Stimulated activated CD8-positive, alpha-beta memory T cell treated with anti-CD3 and anti-CD28 coated beads, Interleukin-7, amount 100 ng/mL, for 4 hours (primary cell): ENCODE measurements at regions not wholly inside any gene's neighbourhood (a gene's known extent, or its start where the extent isn't known, plus 50 kb on each side); places are given as distances from the start of the nearest gene placed in this dataset.
"Not testable (repeated sequence)": the region's sequence is repeated elsewhere in the genome, so short reads cannot be mapped to it uniquely, and the experiment has no call there.

Experiments used
- DNase-seq, 2 donors: peaks; one replicate each; pipeline ENCODE4 v3.0.0-alpha.2; 2020; ENCODE audit warnings: low read depth in 2 of 2

DNA sequence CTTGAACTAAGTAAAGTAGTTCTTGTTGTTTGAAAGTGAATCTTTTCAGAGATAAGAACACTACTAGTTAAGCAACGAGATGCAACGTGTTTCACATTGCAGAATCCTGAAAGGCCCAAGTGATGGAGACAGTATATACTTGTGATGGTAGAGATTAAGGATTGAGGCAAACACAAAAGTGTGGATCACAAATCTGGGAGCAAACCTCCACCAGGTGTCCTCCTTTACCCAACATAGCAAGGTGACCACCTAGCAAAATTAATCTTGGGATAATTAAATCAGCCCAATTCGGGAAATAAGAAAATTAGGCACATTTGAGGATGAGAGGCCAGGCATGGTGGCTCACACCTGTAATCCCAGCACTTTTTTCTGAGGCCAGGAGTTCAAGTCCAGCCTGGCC is 563.9 kb downstream of the DACH1 start:
- DNase-seq, result no peak

DNA sequence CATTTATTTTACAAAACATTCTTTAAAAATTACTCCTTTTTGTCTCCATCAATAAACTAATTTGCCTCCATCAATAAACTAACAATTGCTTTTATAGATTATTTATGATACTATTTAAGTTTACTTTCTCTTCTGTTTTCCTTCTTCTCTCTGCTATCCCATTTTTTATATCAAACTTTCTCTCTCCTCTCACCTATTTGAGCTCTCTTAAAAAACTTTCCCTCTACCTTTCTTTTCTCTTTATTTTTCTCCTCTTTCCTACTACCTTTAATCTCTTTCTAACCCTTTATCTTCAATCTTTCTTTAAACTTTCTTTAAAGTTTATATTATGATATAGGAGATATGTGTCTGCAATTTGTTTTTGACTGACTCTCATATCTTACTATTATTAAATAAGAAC is 566.4 kb downstream of the DACH1 start:
- DNase-seq, result no peak

- DNase-seq, result no peak
Measured at GRCh38 chr13:71291842-71292146, 575.2 kb downstream of the DACH1 start.

DNA sequence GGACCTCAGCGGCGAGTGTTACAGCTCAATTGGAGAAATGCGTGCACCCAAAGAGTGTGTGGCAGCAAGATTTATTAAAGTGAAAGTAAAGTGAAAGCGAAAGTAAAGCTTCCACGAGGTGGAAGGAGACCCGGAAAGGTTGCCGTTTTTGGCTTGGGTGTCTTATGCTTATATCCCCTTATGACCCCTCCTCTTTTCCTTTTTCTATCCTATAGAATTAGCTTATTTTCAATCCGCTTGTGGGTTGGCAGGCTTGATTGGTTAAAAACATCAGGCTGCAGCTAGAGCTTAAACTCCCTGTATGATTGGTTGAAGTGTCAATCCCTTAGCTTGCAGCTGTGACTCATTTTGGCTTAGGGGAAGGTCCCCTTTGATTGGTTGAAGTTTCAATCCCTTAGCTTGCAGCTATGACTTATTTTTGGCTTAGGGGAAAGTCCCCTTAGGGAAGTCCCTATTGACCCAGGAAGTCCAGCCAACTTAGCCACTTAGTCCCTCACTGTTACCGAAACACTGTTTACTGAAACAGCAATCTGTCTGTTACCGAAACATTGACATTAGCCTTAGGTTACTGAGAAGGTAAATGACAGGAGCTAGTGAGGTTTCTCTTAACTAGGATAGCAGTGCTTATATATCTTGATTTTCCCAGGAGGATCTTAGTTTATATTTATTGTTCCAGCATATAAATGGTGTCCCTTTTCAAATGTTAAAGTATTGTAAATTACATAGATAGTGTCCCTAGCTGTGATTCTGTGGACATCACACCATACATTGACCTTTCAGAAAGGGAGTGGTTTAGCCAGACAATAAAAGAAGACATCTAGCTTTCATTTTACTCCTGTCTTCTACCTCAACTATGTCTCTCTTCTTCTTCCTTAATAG is 575.8 kb downstream of the DACH1 start:
- peak; percentile 21 to 33 for DNase-seq

DNA sequence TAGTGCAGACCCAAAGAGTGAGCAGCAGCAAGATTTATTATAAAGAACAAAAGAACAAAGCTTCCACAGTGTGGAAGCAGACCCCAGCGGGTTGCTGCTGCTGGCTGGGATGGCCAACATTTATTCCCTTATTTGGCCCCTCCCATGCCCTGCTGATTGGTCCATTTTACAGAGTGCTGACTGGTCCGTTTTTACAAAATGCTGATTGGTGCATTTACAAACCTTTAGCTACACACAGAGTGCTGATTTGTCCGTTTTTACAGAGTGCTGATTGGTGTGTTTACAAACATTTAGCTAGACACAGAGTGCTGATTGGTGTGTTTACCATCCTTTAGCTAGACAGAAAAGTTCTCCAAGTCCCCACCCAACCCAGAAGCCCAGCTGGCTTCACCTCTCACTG is 577.0 kb downstream of the DACH1 start:
- DNase-seq, result not testable (repeated sequence)

DNA sequence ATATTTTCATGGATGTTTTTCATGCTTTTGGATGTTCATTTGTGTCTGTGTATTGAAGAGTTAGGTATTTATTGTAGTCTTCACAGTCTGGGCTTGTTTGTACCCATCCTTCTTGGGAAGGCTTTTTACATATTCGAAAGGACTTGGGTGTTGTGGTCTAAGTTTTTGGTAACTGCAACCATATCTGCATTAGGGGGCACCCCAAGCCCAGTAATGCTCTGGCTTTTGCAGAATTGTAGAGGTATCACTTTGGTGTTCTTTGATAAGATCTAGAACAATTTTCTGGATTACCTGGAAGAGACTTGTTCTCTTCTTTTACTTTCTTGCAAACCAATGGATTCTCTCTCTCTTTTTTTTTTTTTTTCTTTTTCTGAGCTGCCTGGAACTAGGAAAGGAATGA is 581.3 kb downstream of the DACH1 start:
- no peak for DNase-seq

DNA sequence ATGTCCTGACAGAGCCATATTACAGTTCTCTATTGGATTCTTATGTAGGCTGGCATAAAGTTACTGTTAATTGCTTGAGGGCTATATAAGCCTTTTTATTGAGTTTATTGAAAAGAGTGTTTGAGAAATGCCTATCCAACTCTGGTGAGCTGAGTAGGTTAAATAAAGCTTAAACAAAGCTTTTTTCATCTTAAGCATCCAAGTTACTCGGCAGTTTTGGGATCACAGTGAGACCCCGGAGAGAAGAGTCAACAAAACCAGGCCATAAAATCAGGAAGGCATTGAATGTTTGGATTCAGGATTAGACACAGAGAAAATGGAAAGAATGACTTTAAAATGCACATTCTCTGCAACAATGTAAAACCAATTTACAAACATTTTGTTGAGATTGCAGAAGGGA is 588.5 kb downstream of the DACH1 start:
- DNase-seq, result no peak

- no peak for DNase-seq
Measured at GRCh38 chr13:71274923-71275608, 591.9 kb downstream of the DACH1 start.

DNA sequence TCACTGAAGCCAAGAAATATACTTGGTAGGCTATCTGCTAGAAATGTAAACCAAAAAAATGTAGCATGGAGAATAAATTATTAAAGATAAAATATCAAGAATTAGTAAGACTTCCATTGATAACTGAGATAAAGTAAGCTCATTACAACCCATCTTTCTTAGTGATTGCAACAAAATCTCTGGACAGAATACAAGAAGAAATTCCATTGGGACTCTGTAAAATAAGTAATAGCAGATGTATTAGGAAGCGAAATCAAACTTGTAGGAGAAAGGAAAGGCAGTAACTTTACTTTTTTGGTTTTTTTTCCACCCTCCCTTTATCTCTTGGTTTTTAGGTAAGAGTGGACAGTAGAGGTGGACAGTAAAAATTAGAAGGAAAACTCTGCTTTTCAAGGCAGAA is 605.7 kb downstream of the DACH1 start:
- no peak for DNase-seq

DNA sequence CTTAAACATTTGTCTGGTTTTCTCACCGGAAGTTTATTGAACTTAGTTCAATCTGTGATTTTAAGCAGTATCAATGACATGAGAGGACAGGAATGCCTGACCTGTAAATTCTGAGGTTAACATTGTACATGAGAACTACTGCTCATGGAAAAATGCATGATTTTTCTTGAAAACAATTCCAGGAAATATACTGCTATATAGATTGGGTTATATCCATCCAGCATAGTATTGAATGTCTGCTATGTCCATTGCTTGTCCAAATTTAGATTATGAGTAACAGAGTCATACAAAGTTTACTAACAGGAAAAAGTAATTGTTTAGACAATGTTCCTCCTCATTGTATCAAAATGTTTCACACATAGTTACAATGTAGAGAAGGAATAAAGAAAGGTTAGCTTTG is 606.8 kb downstream of the DACH1 start:
- DNase-seq, result no peak

DNA sequence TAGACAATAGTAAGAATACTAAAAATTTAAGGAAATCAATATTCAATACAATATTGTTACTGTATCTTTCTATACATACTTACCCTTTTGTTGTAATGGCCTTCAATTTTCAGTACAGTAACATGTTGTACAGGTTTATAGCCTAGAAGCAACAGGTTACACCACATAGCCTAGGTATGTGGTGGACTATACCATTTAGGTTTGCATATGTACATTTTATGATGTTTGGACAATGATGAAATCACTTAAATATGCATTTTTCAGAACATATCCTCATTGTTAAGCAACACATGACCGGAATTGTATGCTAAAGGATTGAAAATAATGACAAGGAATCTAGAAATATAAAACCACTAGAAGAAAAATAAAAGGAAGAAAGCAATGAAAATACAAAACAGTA is 611.4 kb downstream of the DACH1 start:
- DNase-seq, result no peak

DNA sequence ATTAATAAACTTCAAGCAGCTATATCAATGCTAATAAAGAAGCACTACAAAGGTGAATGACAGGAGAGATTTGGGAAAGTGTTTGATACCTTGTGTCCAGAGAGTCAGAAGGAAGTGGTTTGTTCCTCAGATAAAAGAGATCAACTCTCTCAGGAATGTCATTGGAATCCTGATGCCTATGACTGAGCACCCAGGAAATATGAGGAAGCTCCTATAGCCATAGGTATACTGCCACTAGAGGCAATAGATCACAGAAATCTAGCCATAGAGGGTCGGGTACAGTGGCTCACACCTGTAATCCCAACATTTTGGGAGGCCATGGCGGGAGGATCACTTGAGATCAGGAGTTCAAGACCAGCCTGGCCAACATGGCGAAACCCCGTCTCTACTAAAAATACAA is 612.6 kb downstream of the DACH1 start:
- DNase-seq, result no peak

GRCh38 chr13:71252184-71252704 is 614.8 kb downstream of the DACH1 start:
- no peak for DNase-seq

DNA sequence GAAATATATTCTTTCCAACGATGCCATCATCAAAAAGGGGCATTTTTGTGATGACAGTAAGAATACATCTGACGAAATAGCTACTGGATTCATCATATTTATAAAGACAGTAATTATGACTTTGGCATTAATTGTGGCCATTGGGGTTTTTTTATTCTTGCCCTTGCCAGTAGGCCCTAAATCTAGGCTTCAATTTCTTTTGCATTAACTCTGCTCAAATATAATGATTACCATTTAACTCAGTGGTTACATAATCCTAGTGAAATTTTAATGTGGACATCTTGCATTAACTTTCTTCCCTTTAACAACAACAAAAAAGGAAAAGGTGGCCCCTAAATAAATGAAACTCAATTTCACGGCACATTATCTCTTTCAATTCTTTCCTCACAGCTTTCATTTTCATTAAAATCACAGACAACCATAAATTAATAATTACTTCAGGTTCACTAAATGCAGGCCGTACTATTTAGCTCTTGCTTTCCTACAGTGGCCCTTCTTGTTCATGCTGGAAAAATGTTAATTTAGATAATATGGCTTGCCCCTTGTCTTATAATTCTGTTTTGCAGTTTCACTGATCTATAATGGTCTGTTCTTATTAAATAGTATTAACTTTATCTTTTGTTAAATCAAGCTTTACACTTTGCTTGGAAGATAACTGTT is 615.6 kb downstream of the DACH1 start:
- DNase-seq, result no peak

DNA sequence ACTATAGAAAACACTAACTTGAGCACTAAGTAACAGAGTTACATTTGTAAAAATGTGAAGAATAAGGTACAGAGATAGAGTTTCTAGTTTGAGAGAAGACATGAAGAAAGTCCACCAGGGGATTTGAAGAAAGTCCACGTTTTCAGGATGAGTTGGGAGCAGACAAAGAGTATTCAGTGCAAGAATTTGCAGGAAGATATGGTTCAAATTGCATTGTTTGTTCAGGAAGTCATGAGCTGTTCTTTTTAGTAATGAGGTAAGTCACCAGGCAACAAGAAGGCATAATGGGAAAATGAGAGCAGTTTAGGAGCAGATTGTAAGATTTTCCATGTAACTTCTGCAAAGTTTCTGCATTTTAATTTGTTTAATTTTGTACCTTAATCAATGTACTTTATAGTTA is 618.0 kb downstream of the DACH1 start:
- DNase-seq, result no peak

- DNase-seq, result no peak
Measured at GRCh38 chr13:71244161-71244560, 622.8 kb downstream of the DACH1 start.

- no peak for DNase-seq
Measured at GRCh38 chr13:71242201-71242600, 624.8 kb downstream of the DACH1 start.

GRCh38 chr13:71240911-71241310 is 626.1 kb downstream of the DACH1 start:
- DNase-seq, result no peak

DNA sequence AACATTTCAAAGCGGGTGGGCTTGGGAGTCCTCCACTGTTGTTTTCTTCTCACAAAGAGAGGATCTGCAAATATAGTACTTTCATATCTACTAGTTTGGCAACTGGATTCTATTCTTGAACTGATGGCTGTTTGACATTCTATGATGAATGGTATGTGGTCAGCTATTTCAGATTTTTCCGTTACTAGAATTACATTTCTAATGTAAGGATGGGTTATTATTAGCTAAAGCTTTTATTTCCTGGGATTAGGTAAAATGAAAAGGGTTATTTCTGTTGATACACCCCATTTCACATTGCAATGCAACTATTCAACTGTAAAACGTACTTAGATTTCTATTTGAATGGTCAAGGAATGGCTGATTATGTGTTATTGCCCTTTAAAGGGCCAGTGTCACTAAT is 629.7 kb downstream of the DACH1 start:
- DNase-seq, result no peak

GRCh38 chr13:71219698-71220415 is 647.1 kb downstream of the DACH1 start:
- no peak for DNase-seq

DNA sequence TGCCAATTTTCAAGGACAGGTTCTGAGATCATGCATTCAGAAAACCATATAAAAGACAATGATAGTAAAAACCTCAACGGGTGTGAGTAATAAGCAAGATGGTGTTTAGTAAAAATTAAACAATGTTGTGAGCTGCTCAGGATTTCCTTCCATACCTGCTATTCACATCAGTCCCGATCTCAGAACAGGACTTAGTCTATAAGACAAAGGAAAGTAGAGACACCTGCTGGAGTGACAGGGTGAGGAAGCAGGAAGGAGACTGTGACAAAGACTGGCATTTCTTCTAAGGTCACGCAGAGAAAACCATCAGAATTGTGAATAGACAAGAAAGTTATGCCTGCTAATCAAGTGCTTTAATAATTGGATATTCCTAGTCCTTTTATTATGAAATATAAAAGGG is 648.0 kb downstream of the DACH1 start:
- no peak for DNase-seq

DNA sequence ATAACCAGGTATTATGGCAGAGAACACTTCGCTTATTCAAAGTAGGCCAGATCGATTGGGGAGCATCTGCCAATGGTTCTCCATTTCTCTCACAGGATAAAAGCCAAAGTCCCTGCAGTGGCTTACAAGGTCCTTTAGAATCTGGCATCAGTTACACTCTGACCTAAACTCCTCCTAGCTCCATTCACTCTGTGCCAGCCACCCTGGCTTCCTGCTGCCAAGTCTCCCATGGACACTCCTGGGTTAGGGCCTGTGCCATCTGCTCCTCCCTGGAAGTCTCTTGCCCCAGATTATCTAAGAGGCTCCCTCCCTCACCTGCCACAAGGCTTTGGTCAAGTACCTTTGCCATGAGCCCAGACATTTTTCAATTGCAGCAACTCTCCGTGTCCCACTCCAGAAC is 649.2 kb downstream of the DACH1 start:
- DNase-seq, result no peak
